ENCODE measurements at regions not wholly inside any gene's neighbourhood (a gene's known extent, or its start where the extent isn't known, plus 50 kb on each side); places are given as distances from the start of the nearest gene placed in this dataset.

GRCh38 chr10:107984581-107984980 is 820.1 kb upstream of the SORCS1 start:
- TF ChIP-seq CTCF (IDR thresholded peaks at IDR 0.05) (no peak), SIN3A (IDR thresholded peaks at IDR 0.05; ENCODE audit: borderline replicate concordance, insufficient read depth, low read depth, low read length) (no peak), REST (IDR thresholded peaks at IDR 0.05; ENCODE audit: insufficient read depth in 1 of 2, low read depth in 2 of 2, low read length in 1 of 2) (no peak), TCF7L2 (IDR thresholded peaks at IDR 0.05; ENCODE audit: low read depth, low read length) (no peak), POLR2AphosphoS5 (IDR thresholded peaks at IDR 0.05; ENCODE audit: low read depth, low read length) (no peak)
- in situ Hi-C loops (cut with HindIII; ENCODE audit: low pct_unique_long_range_greater_than_20kb, low sequenced_read_pairs) = no loop called here
- Histone ChIP-seq H3K9me3 (ENCODE audit: control insufficient read depth, insufficient read depth, low read depth, low read length) (no peaks in the 10 kb centered on the region), H3K4me1 (ENCODE audit: control insufficient read depth, insufficient read depth, low read length) (no peaks in the 10 kb centered on the region), H3K36me3 (ENCODE audit: control insufficient read depth, insufficient read depth, low read length) (no peaks in the 10 kb centered on the region), H3K27me3 (ENCODE audit: control insufficient read depth, insufficient read depth, low read length) (no peaks in the 10 kb centered on the region), H3K27ac (ENCODE audit: low read length) (no peak overlapping the region), H3K4me3 (ENCODE audit: low read depth in 2 of 2, low read length in 2 of 2) (no peak overlapping the region)
- ChIA-PET CTCF (no interaction called here), POLR2A (no interaction called here)
- DNase-seq (ENCODE audit: low read depth, low spot score) = no peak
- ATAC-seq = no peak
- no TSS peak for BruUV-seq (replicated peaks)
- intact Hi-C loops (cut with micrococcal nuclease; ENCODE audit: unreplicated experiment) = no loop called here

GRCh38 chr10:107984149-107984548 is 819.6 kb upstream of the SORCS1 start:
- in situ Hi-C loops (cut with HindIII; ENCODE audit: low pct_unique_long_range_greater_than_20kb, low sequenced_read_pairs) = no loop called here
- CTCF ChIA-PET = no interaction called here
- POLR2A ChIA-PET = no interaction called here

More at GRCh38 chr10:107984149-107984548, 819.6 kb upstream of the SORCS1 start:
- Histone ChIP-seq H3K4me3 (ENCODE audit: low read depth in 2 of 2, low read length in 2 of 2) (no peak overlapping the region), H3K36me3 (ENCODE audit: control insufficient read depth, insufficient read depth, low read length) (no peaks in the 10 kb centered on the region), H3K27ac (ENCODE audit: low read length) (no peak overlapping the region), H3K4me1 (ENCODE audit: control insufficient read depth, insufficient read depth, low read length) (no peaks in the 10 kb centered on the region), H3K9me3 (ENCODE audit: control insufficient read depth, insufficient read depth, low read depth, low read length) (no peaks in the 10 kb centered on the region), H3K27me3 (ENCODE audit: control insufficient read depth, insufficient read depth, low read length) (no peaks in the 10 kb centered on the region)
- TF ChIP-seq POLR2AphosphoS5 (IDR thresholded peaks at IDR 0.05; ENCODE audit: low read depth, low read length) = no peak
- TF ChIP-seq TCF7L2 (IDR thresholded peaks at IDR 0.05; ENCODE audit: low read depth, low read length) = no peak
- TF ChIP-seq CTCF (IDR thresholded peaks at IDR 0.05) = no peak
- ATAC-seq (no peak), DNase-seq (ENCODE audit: low read depth, low spot score) (no peak)
- intact Hi-C loops (cut with micrococcal nuclease; ENCODE audit: unreplicated experiment) = no loop called here
- no TSS peak for BruUV-seq (replicated peaks)

All from Panc1 (cell line).